IMR-90 (cell line): ENCODE measurements at regions not wholly inside any gene's neighbourhood (a gene's known extent, or its start where the extent isn't known, plus 50 kb on each side); places are given as distances from the start of the nearest gene placed in this dataset.

Source experiments
- ATAC-seq: fragments of 200-7000 bp; cut with Tn5 transposase; 2 replicates; pipeline ENCODE4 v1.9.1; 2020; ENCODE audit warnings: low read depth, mild to moderate bottlenecking, moderate library complexity
- BruUV-seq: library from RNA; stranded (reverse); fragments of 400-500 nt; replicated peaks from 2 replicates; lab custom pipeline; 2021; lab: Mats Ljungman, UMichigan
- CTCF ChIA-PET: fragments of 300-600 bp; formaldehyde crosslinking; extraction: SDS; loops from one replicate; lab custom pipeline; 2021; ENCODE audit warnings: antibody characterized with exemption; lab: Yijun Ruan, JAX
- POLR2A ChIA-PET: fragments of 300-600 bp; sonication (Branson Sonifier 250); formaldehyde crosslinking; loops from one replicate; lab custom pipeline; 2022; ENCODE audit warnings: antibody characterized with exemption; ENCODE audit not compliant: unreplicated experiment; lab: Charles Lee
- DNase-seq: peaks from one replicate; pipeline ENCODE4 v3.0.0; 2013
- H2AFZ ChIP-seq: replicated peaks from 2 replicates; pipeline ENCODE3; 2013; ENCODE audit warnings: low read length, mild to moderate bottlenecking; ENCODE audit not compliant: poor library complexity
- H2AK5ac ChIP-seq: 2 replicates; pipeline ENCODE4 v1.6.1; 2013; ENCODE audit warnings: low read depth, low read length, inconsistent platforms
- H2AK9ac ChIP-seq: replicated peaks from 2 replicates; pipeline ENCODE3; 2013; ENCODE audit warnings: mild to moderate bottlenecking, low read depth, low read length, moderate library complexity; ENCODE audit not compliant: poor library complexity
- H2BK120ac ChIP-seq: 2 replicates; pipeline ENCODE4 v1.6.1; 2013; ENCODE audit warnings: low read depth, low read length, inconsistent platforms
- H2BK15ac ChIP-seq: 3 replicates; pipeline ENCODE4 v1.6.1; 2013; ENCODE audit warnings: low read depth, low read length, inconsistent platforms
- H2BK20ac ChIP-seq: 2 replicates; pipeline ENCODE4 v1.6.1; 2013; ENCODE audit warnings: low read depth, mild to moderate bottlenecking, inconsistent platforms, low read length, moderate library complexity
- H2BK5ac ChIP-seq: 2 replicates; pipeline ENCODE4 v1.6.1; 2013; ENCODE audit warnings: mild to moderate bottlenecking, low read depth, low read length, inconsistent platforms; ENCODE audit not compliant: poor library complexity, severe bottlenecking
- H3K14ac ChIP-seq: replicated peaks from 2 replicates; pipeline ENCODE4 v1.6.1; 2013; ENCODE audit warnings: low read depth, low read length, inconsistent platforms
- H3K18ac ChIP-seq: 2 replicates; pipeline ENCODE4 v1.6.1; 2013; ENCODE audit warnings: low read depth, low read length, control low read depth
- H3K23ac ChIP-seq: 2 replicates; pipeline ENCODE4 v1.6.1; 2013; ENCODE audit warnings: low read depth, low read length, inconsistent platforms
- H3K27ac ChIP-seq: 2 replicates; pipeline ENCODE4 v1.5.1; 2013; ENCODE audit warnings: mild to moderate bottlenecking, control low read depth, low read length; ENCODE audit not compliant: insufficient read depth
- H3K27me3 ChIP-seq: 2 replicates; pipeline ENCODE4 v1.6.1; 2013; ENCODE audit warnings: low read length; ENCODE audit not compliant: control insufficient read depth, insufficient read depth
- H3K36me3 ChIP-seq: 2 replicates; pipeline ENCODE4 v1.6.1; 2013; ENCODE audit warnings: low read length, mixed read lengths; ENCODE audit not compliant: control insufficient read depth, insufficient read depth
- H3K4ac ChIP-seq: 2 replicates; pipeline ENCODE4 v1.6.1; 2013; ENCODE audit warnings: low read depth, low read length, inconsistent platforms
- H3K4me1 ChIP-seq: 2 replicates; pipeline ENCODE4 v1.6.1; 2013; ENCODE audit warnings: low read length, mixed read lengths; ENCODE audit not compliant: control insufficient read depth, insufficient read depth
- H3K4me2 ChIP-seq: 2 replicates; pipeline ENCODE4 v1.6.1; 2013; ENCODE audit warnings: low read depth, mild to moderate bottlenecking, control low read depth, low read length, moderate library complexity
- H3K4me3 ChIP-seq: 2 replicates; pipeline ENCODE4 v1.5.1; 2013; ENCODE audit warnings: low read depth, mild to moderate bottlenecking, control low read depth, low read length, moderate library complexity; ENCODE audit not compliant: insufficient read depth
- H3K56ac ChIP-seq: 2 replicates; pipeline ENCODE4 v1.6.1; 2013; ENCODE audit warnings: low read length, inconsistent platforms; ENCODE audit not compliant: insufficient read depth; ENCODE audit errors: extremely low read depth
- H3K79me1 ChIP-seq, 2 experiments: 2 replicates each; pipeline ENCODE4 v1.6.1; 2013; ENCODE audit warnings: low read length in 2 of 2, inconsistent platforms in 1 of 2, low read depth in 1 of 2
- H3K9ac ChIP-seq: 2 replicates; pipeline ENCODE4 v1.6.1; 2013; ENCODE audit warnings: low read depth, low read length, control low read depth
- H3K9me1 ChIP-seq: 2 replicates; pipeline ENCODE4 v1.6.1; 2013; ENCODE audit warnings: low read length, inconsistent platforms; ENCODE audit not compliant: insufficient read depth
- H3K9me3 ChIP-seq: 2 replicates; pipeline ENCODE4 v1.6.1; 2013; ENCODE audit warnings: low read length; ENCODE audit not compliant: control insufficient read depth, insufficient read depth
- H4K20me1 ChIP-seq: 2 replicates; pipeline ENCODE4 v1.6.1; 2013; ENCODE audit warnings: low read length, inconsistent platforms; ENCODE audit not compliant: insufficient read depth
- H4K5ac ChIP-seq: 2 replicates; pipeline ENCODE4 v1.6.1; 2013; ENCODE audit warnings: mild to moderate bottlenecking, low read depth, low read length, control low read depth
- H4K8ac ChIP-seq, 2 experiments: 2 replicates each; pipeline ENCODE4 v1.6.1; 2013; ENCODE audit warnings: low read depth in 2 of 2, low read length in 2 of 2, control low read depth in 1 of 2, inconsistent platforms in 1 of 2
- H4K91ac ChIP-seq: 2 replicates; pipeline ENCODE4 v1.6.1; 2013; ENCODE audit warnings: low read depth, low read length, inconsistent platforms; ENCODE audit not compliant: insufficient read depth
- ELK1 ChIP-seq: fragments of 150-350 bp; IDR thresholded peaks from 2 replicates; pipeline ENCODE4 v1.6.1; 2016; ENCODE audit warnings: low read depth, mild to moderate bottlenecking, low read length, moderate library complexity, borderline replicate concordance
- MAZ ChIP-seq: IDR thresholded peaks from 2 replicates; pipeline ENCODE4 v1.6.1; 2012; ENCODE audit warnings: low read depth, mild to moderate bottlenecking, low read length, improper control_type of control experiment, moderate library complexity, borderline replicate concordance
- RAD21 ChIP-seq: IDR thresholded peaks from 2 replicates; pipeline ENCODE4 v1.6.1; 2012; ENCODE audit warnings: low read length, improper control_type of control experiment
- USF2 ChIP-seq: fragments of 150-350 bp; IDR thresholded peaks from 2 replicates; pipeline ENCODE4 v1.6.1; 2017; ENCODE audit warnings: mild to moderate bottlenecking, antibody characterized with exemption, low read length, low read depth
- WGBS, 2 experiments: methylation state at CpG; one replicate each; pipeline versions ENCODE4 v1.1.5 to v1.1.7; 2013; ENCODE audit warnings: missing lambda C conversion rate in 2 of 2; ENCODE audit not compliant: insufficient read length in 1 of 2; ENCODE audit errors: extremely low coverage in 2 of 2; 5-methylcytosine and 5-hydroxymethylcytosine counted together
- dilution Hi-C: fragments of 300-500 bp; cut with HindIII; formaldehyde crosslinking; loops from one replicate; pipeline ENCODE4 v1.14.3; 2018; ENCODE audit warnings: low sequenced_read_pairs; ENCODE audit not compliant: unreplicated experiment
- in situ Hi-C: fragments of 300-500 bp; cut with MboI; formaldehyde crosslinking; loops from 3 replicates; pipeline ENCODE4 v1.14.3; 2019; ENCODE audit warnings: low sequenced_read_pairs, inconsistent platforms, mixed read lengths
- intact Hi-C: fragments of 100-400 bp; cut with micrococcal nuclease; formaldehyde crosslinking; loops from 2 replicates; pipeline ENCODE4 v1.10.0; 2022

GRCh38 chr13:99782669-99783068 lies 188.9 kb downstream of the ZIC5 start:
- Histone ChIP-seq H3K18ac (no peak overlapping the region), H3K27me3 (no peaks in the 10 kb centered on the region), H3K36me3 (no peaks in the 10 kb centered on the region), H4K20me1 (no peaks in the 10 kb centered on the region), H4K8ac (no peak overlapping the region), H4K91ac (no peak overlapping the region), H3K9ac (no peak overlapping the region), H2AK5ac (no peak overlapping the region), H3K4me3 (no peak overlapping the region), H2BK5ac (no peak overlapping the region), H3K4me1 (no peaks in the 10 kb centered on the region), H3K27ac (no peak overlapping the region), H2BK120ac (no peak overlapping the region), H3K79me1 (no peaks in the 10 kb centered on the region), H2BK20ac (no peak overlapping the region), H3K4ac (no peak overlapping the region), H3K9me1 (no peaks in the 10 kb centered on the region), H3K4me2 (no peak overlapping the region), H2AK9ac (no peak overlapping the region), H3K56ac (no peak overlapping the region), H4K5ac (no peak overlapping the region), H3K9me3 (peaks cover 4% of the 10 kb centered on the region; the same call in 1 of the 2 replicates), H3K23ac (no peak overlapping the region), H2AFZ (no peak overlapping the region), H2BK15ac (no peak overlapping the region), H3K14ac (no peak overlapping the region)
- in situ Hi-C loops (no loop called here), dilution Hi-C loops (no loop called here), intact Hi-C loops (no loop called here)
- no peak for ATAC-seq
- BruUV-seq, result no TSS peak
- no peak for DNase-seq
- POLR2A ChIA-PET, result no interaction called here
- no peak for TF ChIP-seq ELK1
- no peak for TF ChIP-seq MAZ
- TF ChIP-seq RAD21, result no peak
- no peak for TF ChIP-seq USF2
- CTCF ChIA-PET, result no interaction called here
- WGBS, 2 experiments, result no CpG with 5 or more reads among the region's 3 CpGs
